NCI-H2171 treated with DMSO at 0.1 percent for 48 hours (cell line): ENCODE measurements at regions not wholly inside any gene's neighbourhood (a gene's known extent, or its start where the extent isn't known, plus 50 kb on each side); places are given as distances from the start of the nearest gene placed in this dataset.

ENCODE experiments used
- DNase-seq: peaks from one replicate; lab custom pipeline; 2025; lab: John Stamatoyannopoulos, UW

DNA sequence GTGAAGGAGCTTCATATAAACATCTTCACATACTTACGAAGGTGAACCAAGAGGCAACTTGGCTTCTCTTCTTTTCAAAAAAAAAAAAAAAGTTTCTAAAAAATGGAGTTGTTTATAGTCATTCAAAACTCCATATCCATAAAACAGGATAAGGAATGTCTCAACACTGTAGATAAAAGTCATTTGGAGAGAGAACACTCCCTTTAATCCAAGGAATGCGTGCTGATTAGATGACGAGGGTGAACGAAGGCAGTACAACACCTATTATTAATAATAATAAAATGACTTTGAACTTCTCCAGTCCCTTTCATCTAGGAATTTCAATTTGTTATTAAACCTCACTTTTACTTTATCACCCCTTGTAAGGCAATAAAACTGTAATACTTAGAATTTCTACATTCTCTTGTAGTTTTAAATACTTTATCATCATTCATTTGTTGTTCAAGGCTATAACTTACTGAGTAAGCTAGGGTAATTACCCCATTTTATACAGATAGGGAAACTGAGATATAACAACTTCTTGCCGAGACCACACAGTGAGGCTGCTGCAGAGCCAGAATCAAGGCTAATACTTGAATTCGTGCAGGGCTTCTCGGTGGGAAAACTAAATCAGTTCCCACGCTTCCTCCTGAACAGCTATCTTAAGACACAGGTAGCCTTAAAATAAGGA is 377.1 kb downstream of the EFNA5 start:
- DNase-seq = no peak

DNA sequence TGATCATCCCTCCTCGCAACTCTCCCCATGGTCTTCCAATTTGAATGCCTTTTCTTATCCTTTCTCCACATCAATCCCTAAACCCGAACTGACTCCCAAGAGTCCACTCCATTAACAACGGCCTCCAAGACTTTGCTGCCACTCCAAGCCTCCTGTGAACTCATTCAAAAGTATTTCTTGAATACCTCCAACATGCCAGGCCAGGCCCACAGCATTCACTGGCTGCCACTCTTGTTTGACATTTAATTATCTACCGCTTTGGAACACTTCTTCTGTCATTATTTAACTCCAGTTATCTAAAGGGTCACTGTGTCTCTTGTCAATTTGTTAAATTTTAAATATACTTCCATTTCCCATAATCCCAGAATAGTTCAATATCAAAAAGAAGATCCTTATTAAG is 378.9 kb downstream of the EFNA5 start:
- no peak for DNase-seq

DNA sequence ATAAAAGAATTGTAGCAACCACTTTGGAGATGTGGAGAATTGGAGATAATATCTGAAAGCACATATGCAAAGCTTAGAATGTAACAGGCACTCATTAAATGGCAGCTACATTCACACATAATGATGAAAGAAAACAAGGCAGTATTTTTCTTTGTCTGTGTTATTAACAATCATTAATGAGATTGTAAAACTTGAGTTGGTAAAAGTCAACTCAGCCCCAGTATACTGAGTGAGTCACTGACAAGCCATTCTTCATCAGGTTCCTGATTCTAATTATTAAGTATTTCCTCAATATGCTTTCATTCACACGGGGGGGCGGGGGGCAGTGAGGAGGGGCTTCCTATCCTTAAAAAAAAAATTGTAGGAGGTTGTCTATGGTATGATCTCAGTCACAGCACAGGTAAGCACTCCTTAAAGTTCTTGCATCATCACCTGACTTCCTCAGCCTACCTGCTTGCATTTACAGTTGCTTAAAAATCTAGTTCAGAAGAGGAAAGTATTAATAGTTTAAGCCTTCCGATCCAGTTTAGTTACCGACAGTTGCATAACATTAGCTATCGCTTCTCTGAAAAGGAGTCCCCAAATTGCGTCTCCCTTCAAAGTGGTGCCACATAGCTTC is 379.8 kb downstream of the EFNA5 start:
- DNase-seq = no peak

DNA sequence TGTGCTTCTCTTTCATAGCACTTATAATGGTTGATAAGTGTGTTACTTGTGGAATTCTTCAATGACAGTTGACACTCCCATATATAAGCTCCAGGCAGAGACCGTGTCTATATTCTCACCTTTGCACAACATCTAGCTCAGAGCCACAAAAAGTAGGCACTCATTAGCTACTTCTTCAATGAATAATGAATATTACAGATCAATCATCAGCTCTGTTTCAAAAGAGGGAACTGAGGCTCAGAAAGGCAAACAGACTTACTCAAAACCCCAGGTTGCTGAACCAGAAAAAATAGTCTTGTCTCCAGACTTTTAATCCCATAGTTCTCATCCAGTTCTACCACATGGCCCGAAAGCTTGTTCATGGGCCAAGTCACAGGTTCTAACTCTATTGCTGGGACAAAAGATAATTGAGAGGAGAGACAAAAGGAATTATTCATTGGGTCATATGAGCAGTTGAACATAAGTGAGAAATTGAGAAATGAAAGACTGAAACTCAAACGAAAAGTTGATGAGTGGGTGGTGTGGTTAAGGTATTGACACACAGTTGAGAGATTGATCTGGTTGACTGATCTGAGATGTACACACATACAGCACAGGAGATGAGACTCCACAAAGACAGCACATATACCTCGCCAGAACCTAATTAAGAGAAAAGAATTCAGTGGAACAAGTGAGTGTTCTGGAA is 381.6 kb downstream of the EFNA5 start:
- DNase-seq = no peak

DNA sequence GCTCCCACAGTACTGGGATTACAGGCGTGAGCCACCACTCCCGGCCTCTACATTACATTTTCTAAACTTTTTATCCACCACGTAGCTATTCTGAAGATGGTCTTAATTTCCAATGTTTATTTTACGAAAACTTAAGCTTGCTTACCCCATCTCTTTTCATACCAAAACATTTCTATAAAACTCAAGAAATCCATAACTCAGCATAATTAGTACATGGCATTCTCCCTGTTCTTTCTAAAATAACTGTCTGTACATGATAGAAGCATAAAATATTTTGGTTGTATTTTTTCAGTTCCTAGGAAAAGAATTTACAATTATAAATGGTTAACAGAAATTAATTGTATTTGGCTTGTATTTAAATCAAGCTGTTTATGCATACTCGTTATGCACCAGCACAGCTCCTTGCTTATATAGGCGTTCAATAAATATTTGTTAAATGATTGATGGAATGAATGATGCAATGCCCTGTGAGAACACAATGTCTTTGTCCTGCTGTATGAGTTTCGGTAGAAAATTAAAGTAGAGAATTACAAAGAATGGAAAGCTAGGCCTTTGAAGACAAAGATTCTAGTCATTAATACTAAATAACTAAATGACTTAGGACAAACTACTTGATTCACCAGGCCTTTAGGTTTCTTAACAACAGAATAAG is 384.2 kb downstream of the EFNA5 start:
- no peak for DNase-seq

DNA sequence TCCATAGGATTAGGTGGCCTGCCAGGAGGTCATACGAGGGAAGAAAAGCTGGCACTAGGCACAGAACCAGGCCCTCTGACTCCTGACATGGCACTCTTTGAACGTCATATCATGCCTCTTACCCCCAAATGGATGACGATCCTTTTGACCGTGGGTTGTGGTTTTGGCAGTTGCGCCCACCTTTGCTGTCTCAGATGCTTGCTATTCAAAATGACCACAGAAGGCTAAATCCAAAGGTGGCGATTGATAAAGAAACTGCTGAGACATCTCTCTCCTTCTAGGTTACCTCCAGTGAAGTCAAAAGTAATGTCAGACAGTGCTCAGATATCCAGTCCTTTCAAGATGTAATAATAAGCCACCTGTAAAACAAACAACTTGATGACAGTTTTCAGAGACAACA is 385.0 kb downstream of the EFNA5 start:
- DNase-seq = no peak

DNA sequence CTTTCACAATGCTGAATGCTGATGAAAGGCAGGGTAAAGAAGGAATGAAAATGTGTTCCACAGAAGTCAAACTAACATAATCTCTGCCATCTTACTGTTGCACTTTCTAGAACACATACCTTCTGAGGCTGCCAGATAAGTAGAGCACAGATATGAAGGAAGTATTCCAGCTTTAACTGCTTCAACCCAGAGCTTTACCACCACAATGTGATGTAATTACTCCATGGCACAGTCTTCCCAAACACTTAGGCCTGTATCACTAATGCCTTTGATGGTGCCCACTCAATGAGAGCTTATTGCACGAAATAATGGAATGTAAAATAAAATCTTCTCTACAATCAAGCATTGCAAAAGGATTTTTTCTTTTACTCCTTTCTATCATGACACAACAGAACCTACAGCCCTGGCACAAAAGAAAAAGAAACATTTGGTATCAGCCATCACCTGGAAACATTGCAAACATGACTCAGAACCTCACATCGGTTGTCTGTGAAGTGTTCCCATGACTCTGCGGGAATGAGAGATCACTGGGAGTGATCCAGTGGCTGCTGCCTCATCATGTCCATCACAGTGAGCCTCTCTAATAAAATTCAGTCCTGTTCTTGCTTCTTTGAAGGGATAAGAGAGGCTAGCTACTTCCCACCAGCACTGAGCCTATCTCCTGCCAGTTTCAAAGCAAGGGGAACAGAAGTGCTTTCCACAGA is 385.8 kb downstream of the EFNA5 start:
- no peak for DNase-seq

DNA sequence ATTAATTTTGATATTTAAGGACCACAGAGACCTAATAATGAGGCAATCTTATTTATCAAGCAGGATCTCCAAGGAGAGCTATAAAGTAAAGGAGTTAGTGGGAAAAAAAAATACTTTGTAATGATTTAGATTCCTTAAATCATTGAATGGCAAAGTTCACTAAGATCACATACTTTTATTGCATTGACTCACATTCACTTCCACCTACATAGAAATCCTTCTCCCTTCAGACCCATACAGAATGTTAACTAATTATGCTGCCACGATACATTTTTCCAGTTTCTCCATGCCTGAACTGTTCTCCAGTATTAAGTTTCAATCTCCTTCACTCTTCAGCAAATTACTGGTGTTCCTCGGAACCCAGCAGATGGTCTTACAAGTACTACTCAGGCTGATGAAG is 388.7 kb downstream of the EFNA5 start:
- no peak for DNase-seq

DNA sequence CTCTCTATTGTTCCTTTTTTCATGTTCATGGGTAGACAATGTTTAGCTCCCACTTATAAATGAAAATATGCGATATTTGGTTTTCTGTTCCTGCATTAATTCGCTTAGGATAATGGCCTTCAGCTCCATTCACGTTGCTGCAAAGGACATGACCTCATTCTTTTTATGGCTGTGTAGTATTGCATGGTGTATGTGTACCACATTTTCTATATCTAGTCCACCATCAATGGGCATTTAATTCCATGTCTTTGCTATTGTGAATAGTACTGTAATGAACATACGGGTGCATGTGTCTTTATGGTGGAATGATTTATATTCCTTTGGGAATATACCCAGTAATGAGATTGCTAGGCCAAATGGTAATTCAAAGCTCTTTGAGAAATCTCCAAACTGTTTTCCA is 392.0 kb downstream of the EFNA5 start:
- DNase-seq = peak; percentile 20

DNA sequence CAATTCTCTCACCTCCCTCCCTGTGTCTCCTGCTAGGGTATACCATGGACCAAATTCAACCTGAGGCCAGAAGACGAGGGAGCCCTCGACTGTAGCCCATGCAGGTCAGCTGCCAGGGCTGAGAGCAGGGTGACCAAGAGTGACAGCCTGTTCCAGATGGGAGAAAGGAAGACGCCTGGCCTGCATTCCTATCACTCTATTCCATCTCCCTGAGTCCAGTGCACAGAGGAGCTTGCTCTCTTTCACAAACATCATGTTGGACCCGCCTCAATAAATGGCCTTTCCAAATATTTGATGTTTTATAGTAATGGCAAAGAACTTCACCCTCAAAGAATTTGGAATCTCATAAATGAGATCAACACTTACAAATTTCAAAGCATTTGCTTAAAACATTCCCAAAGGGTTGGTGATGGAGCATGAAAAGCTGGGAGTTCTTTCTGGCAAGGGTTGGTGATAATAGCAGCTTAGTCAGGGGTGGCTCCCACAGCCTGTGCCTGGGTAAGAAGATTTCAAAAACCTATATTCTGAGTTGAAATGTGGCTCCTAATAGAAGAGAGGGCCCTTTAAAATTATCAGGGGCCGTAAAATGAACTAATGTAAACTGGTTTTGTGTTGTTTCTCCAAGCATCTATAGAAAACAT is 393.1 kb downstream of the EFNA5 start:
- DNase-seq = no peak

DNA sequence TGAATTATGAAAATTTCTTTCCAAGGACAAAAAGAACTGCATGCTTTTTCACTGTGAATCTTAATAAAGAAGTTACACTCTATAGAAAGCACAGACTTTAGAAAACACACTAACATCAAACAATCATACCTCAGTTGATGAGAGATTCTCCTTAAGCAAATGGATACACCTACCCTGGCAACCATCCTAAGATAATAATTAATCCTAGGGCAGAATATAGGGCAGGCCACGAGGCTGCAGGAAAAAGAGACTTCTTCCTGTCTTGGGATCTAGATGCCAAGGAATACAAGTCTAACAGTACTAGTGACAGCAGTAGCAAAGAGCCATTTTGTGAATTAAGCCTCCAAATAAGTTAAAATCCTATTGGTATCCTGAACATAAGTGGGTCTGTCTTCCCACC is 395.4 kb downstream of the EFNA5 start:
- no peak for DNase-seq

DNA sequence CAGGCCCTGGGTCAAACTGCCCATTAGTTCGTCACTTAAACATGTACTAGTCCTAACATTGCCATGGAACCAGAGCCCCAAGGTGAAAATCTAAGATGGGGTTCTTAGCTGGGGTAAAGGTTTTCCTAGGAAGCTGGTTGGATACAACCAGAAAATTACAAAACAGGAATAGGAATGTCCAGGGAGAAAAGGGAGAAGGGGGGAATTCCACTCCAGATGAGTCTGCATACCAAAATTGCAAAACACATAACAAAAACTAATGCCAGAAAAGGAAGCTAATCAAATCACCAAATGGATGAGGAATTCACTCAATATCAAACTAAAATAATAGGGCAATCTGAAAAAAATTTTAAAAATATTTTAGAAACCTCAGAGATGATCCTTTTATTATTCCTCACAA is 396.2 kb downstream of the EFNA5 start:
- DNase-seq = no peak

DNA sequence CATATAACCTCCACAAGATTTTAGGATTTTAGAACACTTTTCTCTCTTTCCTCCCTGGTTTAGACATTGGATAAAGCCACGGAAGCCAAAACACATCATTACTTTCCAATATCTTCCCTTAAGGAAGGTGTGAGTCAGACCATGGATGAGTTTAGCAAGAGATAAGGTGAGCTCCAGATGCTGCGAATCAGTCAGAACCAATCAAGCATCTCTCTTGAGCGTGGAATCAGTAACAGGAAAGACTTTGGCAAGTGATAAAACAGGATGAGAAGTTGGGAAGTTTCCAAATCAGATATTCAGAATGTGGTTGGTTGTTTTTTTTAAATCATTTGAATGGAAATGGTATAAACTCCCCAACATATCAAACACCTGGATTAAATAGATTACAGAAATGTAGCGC is 397.8 kb downstream of the EFNA5 start:
- no peak for DNase-seq

DNA sequence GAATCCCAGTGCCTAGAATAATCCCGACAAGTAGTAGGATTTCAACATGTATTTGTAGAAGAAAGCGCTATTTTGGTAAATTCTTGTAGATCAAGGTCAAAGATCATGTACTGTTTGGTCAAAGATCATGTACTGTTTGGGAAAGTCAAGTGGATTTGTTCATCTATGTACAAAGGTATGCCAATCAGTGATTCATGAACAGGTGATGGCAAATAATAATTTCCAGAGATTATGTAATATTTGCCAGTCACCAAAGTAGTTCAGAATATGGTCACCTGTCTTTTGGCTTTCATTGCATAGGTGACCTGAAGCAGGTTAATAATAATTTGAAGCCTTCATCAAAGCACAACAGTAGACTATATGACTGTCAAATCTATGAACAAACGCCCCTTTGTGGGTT is 398.2 kb downstream of the EFNA5 start:
- no peak for DNase-seq

DNA sequence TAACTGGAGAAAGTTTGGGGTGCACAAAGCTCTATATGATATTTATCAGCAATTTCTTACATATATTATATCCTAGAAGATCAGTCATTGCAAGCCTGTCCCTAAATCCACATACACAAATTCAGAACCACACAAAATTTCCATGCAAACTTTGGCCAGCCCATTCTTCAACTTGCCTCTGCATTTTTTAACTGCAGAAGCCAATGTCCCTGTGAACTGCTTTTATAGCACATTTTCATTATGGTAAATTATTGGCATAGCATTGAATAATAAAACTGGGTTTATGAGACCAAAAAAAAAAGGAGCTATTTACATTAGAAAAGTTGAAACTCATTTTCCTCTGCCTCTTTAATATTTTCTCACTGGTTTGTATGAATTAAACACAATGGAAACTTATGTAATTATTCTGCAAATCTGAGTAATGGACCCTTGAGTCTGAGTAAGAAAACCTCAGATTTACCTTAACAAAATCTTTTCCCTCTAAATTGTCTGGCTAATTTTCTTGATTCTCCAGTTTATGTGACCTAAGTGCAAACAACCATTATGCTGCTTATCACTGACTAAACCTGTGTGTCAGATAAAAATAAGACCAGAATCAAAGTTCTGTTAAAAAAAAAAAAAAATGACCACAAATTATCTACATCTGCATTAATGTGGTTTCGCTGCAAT is 398.9 kb downstream of the EFNA5 start:
- no peak for DNase-seq

DNA sequence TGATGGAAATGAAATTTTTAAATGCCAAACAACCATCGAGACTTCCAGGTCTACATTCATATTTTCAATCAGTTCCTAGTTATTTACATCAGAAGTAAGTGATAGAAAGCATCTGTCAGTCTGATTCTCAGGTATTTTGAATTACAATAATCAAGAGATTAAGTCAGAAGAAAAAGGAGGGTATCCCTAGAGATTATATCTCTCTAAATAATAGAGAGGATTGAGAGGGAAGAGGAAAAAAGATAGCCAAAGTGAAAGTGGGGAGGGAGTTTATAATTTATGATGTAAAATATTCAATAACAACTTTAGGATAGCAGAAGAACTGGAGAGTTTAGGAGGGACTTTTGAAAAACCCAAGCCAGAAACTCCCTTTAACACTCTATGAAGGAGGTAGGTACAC is 400.2 kb downstream of the EFNA5 start:
- peak; percentile 20 for DNase-seq

DNA sequence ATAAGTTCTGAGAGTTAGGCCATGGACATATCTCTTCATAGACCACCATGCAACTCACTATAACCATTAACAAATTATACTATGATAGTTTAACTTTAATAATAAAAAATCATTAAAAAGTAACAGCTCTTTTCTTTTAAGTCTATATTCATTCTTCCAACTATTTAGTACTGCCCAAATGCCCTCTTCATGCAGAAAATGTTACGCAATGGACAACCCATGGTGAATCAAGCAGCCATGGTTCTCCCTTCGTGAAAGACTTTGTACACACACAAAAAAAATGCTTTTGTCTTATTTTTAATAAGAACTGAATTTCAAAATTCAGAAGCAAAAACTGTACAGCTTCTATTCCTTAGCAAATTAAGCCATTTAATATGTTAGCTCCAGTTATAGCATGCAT is 401.1 kb downstream of the EFNA5 start:
- DNase-seq = no peak

DNA sequence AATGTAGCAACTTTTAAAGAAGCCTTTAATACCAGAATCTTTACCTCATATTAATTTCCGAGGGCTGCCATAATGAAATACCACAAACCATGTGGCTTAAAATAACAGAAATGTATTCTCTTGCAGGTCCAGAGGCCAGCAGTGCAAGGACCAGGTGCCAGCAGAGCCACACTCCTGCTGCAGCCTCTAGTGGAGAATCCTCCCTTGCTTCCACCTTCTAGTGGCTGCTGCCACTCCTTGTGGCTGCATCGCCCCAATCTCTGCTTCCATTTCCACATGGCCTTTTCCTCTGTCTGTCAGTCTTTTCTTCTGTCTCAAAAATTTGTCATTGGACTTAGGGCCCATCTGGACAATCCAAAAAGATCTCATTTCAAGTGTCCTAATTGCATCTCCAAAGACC is 401.5 kb downstream of the EFNA5 start:
- no peak for DNase-seq

DNA sequence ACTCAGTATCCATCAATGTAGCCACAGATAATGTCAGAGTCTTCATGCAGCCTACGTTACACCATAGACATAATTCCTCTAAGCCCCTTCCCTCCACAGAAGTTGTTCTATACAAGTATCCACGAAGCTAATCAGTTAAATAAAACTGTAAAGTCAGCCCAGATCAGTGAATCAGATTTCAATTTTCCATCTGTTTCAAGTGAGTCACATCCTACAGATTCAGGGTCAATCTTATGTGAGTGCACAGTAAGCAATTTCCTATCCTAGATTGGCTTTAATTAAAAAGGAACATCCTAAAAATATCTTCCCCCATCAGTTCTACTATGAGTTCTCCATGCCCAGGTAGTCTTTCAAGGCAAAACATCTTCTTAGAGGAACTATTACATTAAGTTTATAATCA is 402.5 kb downstream of the EFNA5 start:
- DNase-seq = no peak

DNA sequence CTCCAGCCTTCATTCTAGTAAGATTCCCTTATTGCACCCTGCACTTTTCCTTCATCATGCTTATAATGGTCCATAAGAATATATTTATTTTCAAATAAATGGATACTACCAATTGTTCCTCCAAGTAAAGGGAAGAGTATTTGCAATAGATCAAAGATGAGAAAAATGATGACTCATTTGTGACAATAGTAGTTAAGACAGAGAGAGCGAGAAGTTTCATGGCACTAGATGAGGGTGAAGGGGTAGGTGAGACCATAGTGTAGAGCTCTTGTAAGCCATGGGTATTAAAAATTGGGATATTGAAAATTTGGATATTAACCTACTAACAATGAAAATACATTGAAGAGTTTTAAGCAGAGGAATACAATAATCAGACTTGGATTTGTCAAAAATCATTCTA is 404.6 kb downstream of the EFNA5 start:
- no peak for DNase-seq

DNA sequence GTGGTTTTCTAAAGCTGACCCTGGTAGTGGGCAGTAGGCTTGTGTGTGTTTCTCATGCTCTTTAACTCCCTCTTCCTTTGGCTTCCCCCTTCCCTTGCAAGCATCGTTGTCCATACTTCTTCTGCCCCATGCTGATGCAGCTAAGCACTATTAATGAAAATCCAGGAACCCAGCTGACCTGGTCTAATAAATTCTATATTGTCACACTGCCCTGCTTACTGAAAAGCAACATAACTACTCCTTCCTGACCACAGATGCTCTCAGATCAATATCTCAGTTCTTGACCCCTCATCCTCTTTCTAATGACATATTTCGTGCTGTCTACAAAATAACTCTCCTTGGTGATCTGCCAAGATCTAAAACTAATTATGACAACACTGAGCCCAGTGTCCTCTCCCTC is 405.5 kb downstream of the EFNA5 start:
- DNase-seq = no peak
